WI38 (cell line): ENCODE measurements at regions not wholly inside any gene's neighbourhood (a gene's known extent, or its start where the extent isn't known, plus 50 kb on each side); places are given as distances from the start of the nearest gene placed in this dataset.

Experiments used
- H3K4me3 ChIP-seq: 2 replicates; pipeline ENCODE4 v1.5.1; 2011; ENCODE audit warnings: low read depth, mild to moderate bottlenecking, control low read depth, low read length
- TF ChIP-seq, protein P1 (sequence below): IDR thresholded peaks from 2 replicates; pipeline ENCODE4 v1.5.1; 2012; ENCODE audit warnings: low read depth, mild to moderate bottlenecking, control low read depth, low read length

DNA sequence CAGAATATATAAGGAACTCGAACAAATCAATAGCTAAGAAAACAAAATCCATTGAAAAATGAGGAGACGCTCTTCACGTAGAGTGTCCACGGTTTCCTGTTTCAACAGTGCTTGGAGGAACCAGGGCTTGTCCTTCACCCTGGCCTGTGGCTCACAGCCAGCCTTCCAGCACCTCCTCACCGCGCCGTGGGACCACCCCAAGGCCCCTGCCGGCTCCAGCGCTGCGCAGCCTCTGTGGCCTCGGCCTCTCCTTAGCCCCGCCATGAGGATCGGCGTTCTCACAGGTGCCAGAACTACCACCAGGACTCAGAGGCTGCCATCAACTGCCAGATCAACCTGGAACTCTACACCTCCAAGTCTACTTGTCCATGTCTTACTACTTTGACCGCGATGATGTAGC is 52.5 kb upstream of the CTSO start:
- TF ChIP-seq, protein P1, sequence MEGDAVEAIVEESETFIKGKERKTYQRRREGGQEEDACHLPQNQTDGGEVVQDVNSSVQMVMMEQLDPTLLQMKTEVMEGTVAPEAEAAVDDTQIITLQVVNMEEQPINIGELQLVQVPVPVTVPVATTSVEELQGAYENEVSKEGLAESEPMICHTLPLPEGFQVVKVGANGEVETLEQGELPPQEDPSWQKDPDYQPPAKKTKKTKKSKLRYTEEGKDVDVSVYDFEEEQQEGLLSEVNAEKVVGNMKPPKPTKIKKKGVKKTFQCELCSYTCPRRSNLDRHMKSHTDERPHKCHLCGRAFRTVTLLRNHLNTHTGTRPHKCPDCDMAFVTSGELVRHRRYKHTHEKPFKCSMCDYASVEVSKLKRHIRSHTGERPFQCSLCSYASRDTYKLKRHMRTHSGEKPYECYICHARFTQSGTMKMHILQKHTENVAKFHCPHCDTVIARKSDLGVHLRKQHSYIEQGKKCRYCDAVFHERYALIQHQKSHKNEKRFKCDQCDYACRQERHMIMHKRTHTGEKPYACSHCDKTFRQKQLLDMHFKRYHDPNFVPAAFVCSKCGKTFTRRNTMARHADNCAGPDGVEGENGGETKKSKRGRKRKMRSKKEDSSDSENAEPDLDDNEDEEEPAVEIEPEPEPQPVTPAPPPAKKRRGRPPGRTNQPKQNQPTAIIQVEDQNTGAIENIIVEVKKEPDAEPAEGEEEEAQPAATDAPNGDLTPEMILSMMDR = no peak
- H3K4me3 ChIP-seq = no peak overlapping the region
